Heart right ventricle (tissue), 16 donors: ENCODE measurements at regions not wholly inside any gene's neighbourhood (a gene's known extent, or its start where the extent isn't known, plus 50 kb on each side); places are given as distances from the start of the nearest gene placed in this dataset.
A peak's percentile ranks its signal among the peaks of the same experiment; 100 is the strongest.

ENCODE experiments used
- ATAC-seq, 8 donors: fragments of 200-7000 bp; cut with Tn5 transposase; one replicate each; pipeline ENCODE4 v1.9.1; 2020; ENCODE audit warnings: mild to moderate bottlenecking in 8 of 8, moderate library complexity in 8 of 8, moderate number of reproducible peaks in 1 of 8
- DNase-seq, 2 donors: peaks; one replicate each; pipeline ENCODE4 v3.0.0-alpha.2; 2020
- H3K27ac ChIP-seq, 10 donors: fragments of 200-600 bp; sonication (generic) in 2 of 10; one replicate each; pipeline versions ENCODE4 v1.5.0 to v1.8.0; 2020 to 2022; ENCODE audit warnings: mild to moderate bottlenecking in 3 of 10
- H3K27me3 ChIP-seq, 7 donors: fragments of 200-600 bp; one replicate each; pipeline ENCODE4 v1.8.0; 2021 to 2022; ENCODE audit warnings: mild to moderate bottlenecking in 2 of 7
- H3K36me3 ChIP-seq, 9 donors: fragments of 200-600 bp; sonication (generic) in 1 of 9; one replicate each; pipeline versions ENCODE4 v1.5.0 to v1.8.0; 2020 to 2022; ENCODE audit warnings: mild to moderate bottlenecking in 2 of 9
- H3K4me1 ChIP-seq, 9 donors: fragments of 200-600 bp; sonication (generic) in 1 of 9; one replicate each; pipeline versions ENCODE4 v1.5.0 to v1.8.0; 2020 to 2022; ENCODE audit warnings: mild to moderate bottlenecking in 4 of 9
- H3K4me3 ChIP-seq, 10 donors: fragments of 200-600 bp; sonication (generic) in 2 of 10; one replicate each; pipeline versions ENCODE4 v1.5.0 to v1.8.0; 2020 to 2022; ENCODE audit warnings: mild to moderate bottlenecking in 7 of 10, moderate library complexity in 2 of 10
- H3K9me3 ChIP-seq, 11 donors: fragments of 200-600 bp in 10 of 11; sonication (generic) in 2 of 11; one replicate each; pipeline versions ENCODE4 v1.5.0 to v1.8.0; 2013 to 2022; ENCODE audit warnings: mild to moderate bottlenecking in 2 of 11, control low read depth in 1 of 11, moderate library complexity in 1 of 11
- WGBS, 2 donors: extraction: QIAGEN DNeasy Blood & Tissue Kit; methylation state at CpG; one replicate each; pipeline ENCODE4 v1.1.7; 2013; ENCODE audit warnings: inconsistent platforms in 1 of 2; 5-methylcytosine and 5-hydroxymethylcytosine counted together
- intact Hi-C, 10 donors: fragments of 100-400 bp; cut with DNase I; formaldehyde crosslinking; loops; one replicate each; pipeline versions ENCODE4 v1.11.1 to v1.14.2; 2022
- TF ChIP-seq, protein P1 (sequence below), 9 donors: fragments of 200-600 bp; sonication (generic) in 2 of 9; IDR thresholded peaks; one replicate each; pipeline versions ENCODE4 v1.5.0 to v1.8.0; 2021 to 2022; ENCODE audit warnings: antibody characterized with exemption in 9 of 9, mild to moderate bottlenecking in 5 of 9, moderate library complexity in 1 of 9
- donor health status: Arrhythmogenic right ventricular cardiomyopathy.
- donor health status: ischemic (EF 13 %, LVEDD 7.1; RV severe dilation, severe dysfunction).
- donor health status: healthy with polysubstance abuse.
- donor health status: DM: no; HTN: yes; CAD: no.
- donor health status: DM: no; HTN: no; CAD: no.
- donor health status: ischemic (EF 25% LVEDD 6.9; RV normal size, moderate dysfunction).
- donor health status: ischemic (EF 25% LVEDD 5.7; RV mildly dilated, moderate dysfunction).
- donor health status: healthy.
- donor health status: DM: yes; HTN: yes; CAD: no.
- donor health status: Ischemic cardiomyopathy.
- donor health status: ischemic (EF 35%, LVEDD 5.7; RV mildly dilated, moderate dysfunction).
- donor health status: nonischemic (EF 11% LVEDD 7.7; RV severe dilation, severe dysfunction).
- donor health status: DM: yes; HTN: yes; CAD: no.
- donor health status: PGD.
- donor health status: ischemic (EF 29% LVEDD 5.4; RV normal size, mild dysfunction).
- donor health status: nonischemic (EF 23%, LVEDD 6.1; RV moderate dilation, normal function).

DNA sequence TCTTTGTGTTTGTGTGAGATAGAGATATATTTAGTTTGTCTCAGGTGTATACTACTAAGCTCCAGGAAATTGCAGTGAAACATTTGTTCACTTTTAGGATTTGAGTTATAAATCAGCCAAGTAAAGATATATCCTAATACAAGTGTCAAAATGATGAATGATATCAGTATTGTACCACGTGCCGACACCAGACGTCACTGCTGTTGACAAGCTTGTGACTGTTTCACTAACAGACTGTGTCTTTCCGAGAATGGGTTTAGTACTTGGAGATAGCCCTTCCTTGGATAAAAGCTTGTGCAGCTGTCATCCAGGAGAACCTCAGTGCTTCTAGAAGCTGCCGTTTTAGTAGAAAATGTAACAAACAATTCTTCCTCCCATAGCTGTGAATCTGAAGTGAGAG, 343.3 kb downstream of the FBXO8 start:
- Histone ChIP-seq H3K36me3 (no peaks in the 10 kb centered on the region), H3K4me3 (no peak overlapping the region), H3K27ac (no peak overlapping the region), H3K9me3 (no peaks in the 10 kb centered on the region), H3K27me3 (peaks cover 0 to 3% (median 0%) of the 10 kb centered on the region in 7 donors), H3K4me1 (peaks cover 0 to 16% (median 0%) of the 10 kb centered on the region in 9 donors)
- ATAC-seq (peak in 2 of 8 donors; percentile 37 to 50), DNase-seq (no peak)
- 16 to 20% methylated on average over 5 of the region's 5 CpGs for WGBS, 2 donors
- TF ChIP-seq, protein P1, sequence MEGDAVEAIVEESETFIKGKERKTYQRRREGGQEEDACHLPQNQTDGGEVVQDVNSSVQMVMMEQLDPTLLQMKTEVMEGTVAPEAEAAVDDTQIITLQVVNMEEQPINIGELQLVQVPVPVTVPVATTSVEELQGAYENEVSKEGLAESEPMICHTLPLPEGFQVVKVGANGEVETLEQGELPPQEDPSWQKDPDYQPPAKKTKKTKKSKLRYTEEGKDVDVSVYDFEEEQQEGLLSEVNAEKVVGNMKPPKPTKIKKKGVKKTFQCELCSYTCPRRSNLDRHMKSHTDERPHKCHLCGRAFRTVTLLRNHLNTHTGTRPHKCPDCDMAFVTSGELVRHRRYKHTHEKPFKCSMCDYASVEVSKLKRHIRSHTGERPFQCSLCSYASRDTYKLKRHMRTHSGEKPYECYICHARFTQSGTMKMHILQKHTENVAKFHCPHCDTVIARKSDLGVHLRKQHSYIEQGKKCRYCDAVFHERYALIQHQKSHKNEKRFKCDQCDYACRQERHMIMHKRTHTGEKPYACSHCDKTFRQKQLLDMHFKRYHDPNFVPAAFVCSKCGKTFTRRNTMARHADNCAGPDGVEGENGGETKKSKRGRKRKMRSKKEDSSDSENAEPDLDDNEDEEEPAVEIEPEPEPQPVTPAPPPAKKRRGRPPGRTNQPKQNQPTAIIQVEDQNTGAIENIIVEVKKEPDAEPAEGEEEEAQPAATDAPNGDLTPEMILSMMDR (IDR thresholded peaks at IDR 0.05), result no peak
- intact Hi-C loops, result no loop called here

GRCh38 chr4:173937631-173938270, 345.7 kb downstream of the FBXO8 start:
- Histone ChIP-seq H3K4me1 (no peaks in the 10 kb centered on the region), H3K27ac (no peak overlapping the region), H3K36me3 (no peaks in the 10 kb centered on the region), H3K27me3 (peaks cover 0 to 3% (median 0%) of the 10 kb centered on the region in 7 donors), H3K9me3 (no peaks in the 10 kb centered on the region), H3K4me3 (no peak overlapping the region)
- TF ChIP-seq, protein P1 (IDR thresholded peaks at IDR 0.05), result no peak
- intact Hi-C loops, result loop anchor here in 1 of 10 donors (10.0 kb wide), 1 partner anchor 403 kb away; the partner anchor contains the start of gene HAND2
- ATAC-seq (peak in 1 of 8 donors; percentile 51), DNase-seq (no peak)
- 77 to 86% methylated on average over 2 of the region's 2 CpGs for WGBS, 2 donors

- intact Hi-C loops, result loop anchor here in 1 of 10 donors (10.0 kb wide), 1 partner anchor 402 kb away; the partner anchor contains the start of gene HAND2
- 50 to 79% methylated on average over 1 of the region's 1 CpG for WGBS, 2 donors
- H3K9me3 ChIP-seq, result no peaks in the 10 kb centered on the region
- H3K4me1 ChIP-seq, result no peaks in the 10 kb centered on the region
- TF ChIP-seq, protein P1 (IDR thresholded peaks at IDR 0.05), result no peak
- no peak overlapping the region for H3K4me3 ChIP-seq
- H3K27me3 ChIP-seq, result peaks cover 0 to 3% (median 0%) of the 10 kb centered on the region in 7 donors
- H3K27ac ChIP-seq, result no peak overlapping the region
- no peak for DNase-seq
- ATAC-seq, result no peak
- no peaks in the 10 kb centered on the region for H3K36me3 ChIP-seq
Measured at GRCh38 chr4:173936861-173937260, 346.6 kb downstream of the FBXO8 start.

- H3K36me3 ChIP-seq, result no peaks in the 10 kb centered on the region
- WGBS, 2 donors, result 47 to 49% methylated on average over 5 of the region's 5 CpGs
- TF ChIP-seq, protein P1 (IDR thresholded peaks at IDR 0.05), result no peak
- no peak overlapping the region for H3K4me3 ChIP-seq
- intact Hi-C loops, result loop anchor here in 1 of 10 donors (10.0 kb wide), 1 partner anchor 401 kb away; the partner anchor contains the start of gene HAND2
- no peak for DNase-seq
- H3K27ac ChIP-seq, result no peak overlapping the region
- ATAC-seq, result no peak
- no peaks in the 10 kb centered on the region for H3K9me3 ChIP-seq
- no peaks in the 10 kb centered on the region for H3K4me1 ChIP-seq
- peaks cover 0 to 3% (median 0%) of the 10 kb centered on the region in 7 donors for H3K27me3 ChIP-seq
Measured at GRCh38 chr4:173935622-173936405, 347.7 kb downstream of the FBXO8 start.
